ENCODE measurements at regions not wholly inside any gene's neighbourhood (a gene's known extent, or its start where the extent isn't known, plus 50 kb on each side); places are given as distances from the start of the nearest gene placed in this dataset.

- no peak for TF ChIP-seq CTCF (conservative IDR thresholded peaks at IDR 0.05)
- WGBS, 2 experiments (ENCODE audit: insufficient coverage in 1 of 2, insufficient read length in 1 of 2), result 94 to 100% methylated on average over 2 to 3 of the region's 3 CpGs
- H3K4me3 ChIP-seq (ENCODE audit: low read length), result no peak overlapping the region
- Mint-ChIP-seq H3K9me3 (no peaks in the 10 kb centered on the region), H3K27ac (no peak overlapping the region), H3K36me3 (ENCODE audit: low read depth) (no peaks in the 10 kb centered on the region), H3K4me3 (no peak overlapping the region), H3K4me1 (peaks cover 6% of the 10 kb centered on the region), H3K27me3 (ENCODE audit: insufficient read depth) (peaks cover 7% of the 10 kb centered on the region)
- H3K9ac ChIP-seq (ENCODE audit: extremely low read depth, low read length, poor library complexity, severe bottlenecking), result no peak overlapping the region
- no peak overlapping the region for H3K27ac ChIP-seq (ENCODE audit: low read depth, low read length)
- H3K27me3 ChIP-seq (ENCODE audit: control insufficient read depth, insufficient read depth, low read length, poor library complexity, severe bottlenecking), result no peaks in the 10 kb centered on the region
- no peaks in the 10 kb centered on the region for H3K36me3 ChIP-seq (ENCODE audit: control insufficient read depth, insufficient read depth, low read length)
- no peaks in the 10 kb centered on the region for H3K9me3 ChIP-seq (ENCODE audit: control insufficient read depth, low read length)
- no peaks in the 10 kb centered on the region for H3K4me1 ChIP-seq (ENCODE audit: control insufficient read depth, insufficient read depth, low read length)
- DNase-seq, result no peak
Observed at GRCh38 chr1:60298290-60298689, 224.7 kb upstream of the C1orf87 start.

- Mint-ChIP-seq H3K4me3 (no peak overlapping the region), H3K27ac (no peak overlapping the region), H3K4me1 (peaks cover 4% of the 10 kb centered on the region), H3K27me3 (ENCODE audit: insufficient read depth) (peaks cover 7% of the 10 kb centered on the region), H3K9me3 (no peaks in the 10 kb centered on the region), H3K36me3 (ENCODE audit: low read depth) (no peaks in the 10 kb centered on the region)
- TF ChIP-seq CTCF (conservative IDR thresholded peaks at IDR 0.05), result no peak
- 79 to 83% methylated on average over 1 to 2 of the region's 2 CpGs for WGBS, 2 experiments (ENCODE audit: insufficient coverage in 1 of 2, insufficient read length in 1 of 2)
- Histone ChIP-seq H3K27me3 (ENCODE audit: control insufficient read depth, insufficient read depth, low read length, poor library complexity, severe bottlenecking) (no peaks in the 10 kb centered on the region), H3K9me3 (ENCODE audit: control insufficient read depth, low read length) (no peaks in the 10 kb centered on the region), H3K4me3 (ENCODE audit: low read length) (no peak overlapping the region), H3K4me1 (ENCODE audit: control insufficient read depth, insufficient read depth, low read length) (no peaks in the 10 kb centered on the region), H3K27ac (ENCODE audit: low read depth, low read length) (no peak overlapping the region), H3K9ac (ENCODE audit: extremely low read depth, low read length, poor library complexity, severe bottlenecking) (no peak overlapping the region), H3K36me3 (ENCODE audit: control insufficient read depth, insufficient read depth, low read length) (no peaks in the 10 kb centered on the region)
- no peak for DNase-seq
Observed at GRCh38 chr1:60296794-60297193, 223.2 kb upstream of the C1orf87 start.

GRCh38 chr1:60292140-60292539 is 218.6 kb upstream of the C1orf87 start:
- Mint-ChIP-seq H3K27me3 (ENCODE audit: insufficient read depth) (no peaks in the 10 kb centered on the region), H3K9me3 (no peaks in the 10 kb centered on the region), H3K4me3 (no peak overlapping the region), H3K36me3 (ENCODE audit: low read depth) (no peaks in the 10 kb centered on the region), H3K27ac (no peak overlapping the region), H3K4me1 (peaks cover 4% of the 10 kb centered on the region)
- H3K9me3 ChIP-seq (ENCODE audit: control insufficient read depth, low read length), result no peaks in the 10 kb centered on the region
- DNase-seq, result no peak
- no peak overlapping the region for H3K9ac ChIP-seq (ENCODE audit: extremely low read depth, low read length, poor library complexity, severe bottlenecking)
- H3K4me3 ChIP-seq (ENCODE audit: low read length), result no peak overlapping the region
- no peaks in the 10 kb centered on the region for H3K36me3 ChIP-seq (ENCODE audit: control insufficient read depth, insufficient read depth, low read length)
- H3K27me3 ChIP-seq (ENCODE audit: control insufficient read depth, insufficient read depth, low read length, poor library complexity, severe bottlenecking), result no peaks in the 10 kb centered on the region
- H3K27ac ChIP-seq (ENCODE audit: low read depth, low read length), result no peak overlapping the region
- 43 to 50% methylated on average over 1 of the region's 1 CpG for WGBS, 2 experiments (ENCODE audit: insufficient coverage in 1 of 2, insufficient read length in 1 of 2)
- no peak for TF ChIP-seq CTCF (conservative IDR thresholded peaks at IDR 0.05)
- no peaks in the 10 kb centered on the region for H3K4me1 ChIP-seq (ENCODE audit: control insufficient read depth, insufficient read depth, low read length)
